Activated naive CD4-positive, alpha-beta T cell treated with Interleukin-2 at 50 U/mL for 16 hours (primary cell): ENCODE measurements at regions not wholly inside any gene's neighbourhood (a gene's known extent, or its start where the extent isn't known, plus 50 kb on each side); places are given as distances from the start of the nearest gene placed in this dataset.

ENCODE experiments used
- DNase-seq: peaks from one replicate; pipeline ENCODE4 v3.0.0-alpha.2; 2020

DNA sequence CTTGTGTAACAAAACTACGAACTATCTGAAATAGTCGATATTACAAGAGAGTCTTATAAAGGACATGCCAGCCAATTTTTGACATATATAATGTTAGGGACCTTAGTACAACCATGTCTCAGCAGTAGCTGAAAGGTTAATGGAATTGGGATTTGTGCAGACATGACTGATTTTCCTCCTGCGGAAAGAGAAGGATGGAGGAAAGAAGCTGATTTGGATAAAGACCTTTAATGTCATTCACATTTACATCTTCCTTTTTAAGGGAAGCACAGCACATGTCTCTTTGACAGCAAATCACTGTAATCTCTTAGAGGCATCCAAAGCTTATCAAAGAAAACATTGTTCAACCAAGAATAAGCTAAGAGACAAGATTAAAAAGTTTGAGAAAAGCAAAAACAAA, 1976.2 kb upstream of the IGFBP7 start:
- DNase-seq: no peak

DNA sequence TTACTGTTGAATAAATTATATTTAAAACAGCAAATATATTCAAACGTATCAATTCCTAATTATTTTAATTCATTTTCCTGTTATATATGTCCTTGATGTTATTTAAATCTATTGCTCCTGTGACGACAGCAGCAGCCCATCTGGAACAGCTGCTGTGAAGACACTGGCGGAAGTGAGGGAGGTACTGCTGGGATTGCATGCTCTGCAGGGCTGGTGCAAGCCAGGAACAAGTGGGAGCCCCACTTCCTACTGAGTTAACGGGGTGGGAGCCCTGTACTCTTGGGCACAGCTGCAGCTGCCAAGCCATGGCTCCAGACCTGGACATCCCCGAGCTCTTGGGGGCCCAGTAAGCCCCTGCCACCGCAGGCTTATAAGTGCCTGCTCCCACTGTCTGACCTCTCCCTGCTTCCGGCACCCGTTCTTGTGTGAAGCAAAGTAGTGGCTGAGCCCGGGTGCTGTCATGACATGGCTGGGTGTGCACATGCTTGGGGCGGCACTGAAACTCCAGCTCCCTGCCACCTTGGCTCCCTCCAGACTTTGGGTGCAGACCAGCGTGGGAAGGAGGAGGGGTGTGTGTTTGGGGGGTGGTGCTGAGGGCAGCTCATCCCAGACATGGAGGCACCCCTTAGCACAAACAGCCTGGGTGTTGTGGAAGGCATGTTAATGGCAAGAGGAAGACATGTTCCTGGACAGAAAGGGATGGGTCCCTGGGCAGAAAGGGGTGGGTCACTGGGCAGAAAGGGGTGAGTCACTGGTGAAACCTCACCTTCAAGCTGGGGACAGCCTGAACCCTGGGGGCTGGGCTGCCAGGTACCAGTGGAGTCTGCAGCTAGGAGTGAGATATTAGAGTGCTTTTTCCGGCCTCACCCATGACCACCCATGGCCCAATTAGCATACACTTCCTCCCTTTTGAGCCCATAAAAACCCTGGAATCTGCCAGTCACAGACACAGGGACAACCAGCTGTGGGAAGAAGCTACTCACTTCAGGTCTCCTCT, 1981.3 kb upstream of the IGFBP7 start:
- no peak for DNase-seq

DNA sequence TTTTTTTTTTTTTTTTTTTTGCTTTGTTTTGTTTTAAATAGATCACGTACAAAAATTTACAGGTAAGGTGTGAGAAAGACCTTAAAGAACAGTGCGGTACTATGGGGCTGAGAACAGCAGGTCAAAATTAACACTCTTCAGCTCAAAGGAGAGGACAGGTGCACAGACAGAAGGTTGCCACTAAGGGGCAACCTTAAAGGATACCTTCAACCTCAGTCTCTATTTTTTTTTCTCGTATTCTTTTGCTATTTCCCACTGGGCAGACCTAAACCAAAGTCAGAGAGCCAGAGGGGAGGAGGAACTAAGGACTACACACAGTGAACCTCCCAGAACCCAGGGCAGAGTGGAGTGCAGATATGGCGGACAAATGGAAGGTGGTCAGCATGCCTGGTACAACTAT, 1984.3 kb upstream of the IGFBP7 start:
- no peak for DNase-seq

DNA sequence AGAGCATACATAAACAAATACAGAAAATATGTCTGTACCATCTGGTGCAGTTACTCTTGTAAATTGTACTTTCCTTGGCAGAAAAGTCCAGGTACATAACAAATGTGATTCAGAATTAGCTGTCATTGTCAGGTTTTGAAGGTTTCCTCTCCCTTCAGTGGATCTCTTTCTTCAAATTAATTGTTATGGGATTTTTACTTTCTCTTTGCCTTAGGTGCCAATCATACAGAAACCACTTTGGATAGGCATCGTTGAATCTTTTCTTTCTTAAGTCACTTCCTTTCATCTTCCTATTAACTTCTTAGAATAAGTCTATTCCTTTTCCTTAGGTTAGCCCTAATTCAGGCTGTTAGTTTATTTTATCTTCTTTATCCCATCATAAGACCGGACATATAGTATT, 1992.1 kb upstream of the IGFBP7 start:
- no peak for DNase-seq

DNA sequence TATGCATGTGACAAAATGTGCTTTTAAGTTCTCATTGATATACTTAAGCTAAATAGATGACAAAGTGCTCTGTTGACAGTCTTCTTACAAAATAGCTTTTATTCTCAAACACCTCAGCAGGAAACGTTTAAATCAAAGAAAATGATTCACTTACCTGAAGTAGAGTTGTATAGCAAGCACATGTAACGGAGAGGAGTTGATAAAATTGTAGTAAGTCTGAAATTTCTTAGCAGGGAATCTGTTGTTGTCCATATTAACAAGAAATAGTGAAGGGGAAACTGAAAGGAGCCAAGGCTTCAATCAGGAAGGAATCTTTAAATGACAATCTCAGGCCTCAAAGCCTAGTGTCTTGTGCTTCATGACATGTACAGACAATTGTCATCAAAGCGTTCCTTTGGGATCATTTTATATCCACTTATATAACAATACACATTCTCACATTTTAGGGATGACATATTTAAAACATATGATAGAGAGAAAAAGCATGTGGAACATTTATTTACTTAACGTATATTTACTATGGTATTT, 2010.2 kb upstream of the IGFBP7 start:
- DNase-seq: no peak

DNA sequence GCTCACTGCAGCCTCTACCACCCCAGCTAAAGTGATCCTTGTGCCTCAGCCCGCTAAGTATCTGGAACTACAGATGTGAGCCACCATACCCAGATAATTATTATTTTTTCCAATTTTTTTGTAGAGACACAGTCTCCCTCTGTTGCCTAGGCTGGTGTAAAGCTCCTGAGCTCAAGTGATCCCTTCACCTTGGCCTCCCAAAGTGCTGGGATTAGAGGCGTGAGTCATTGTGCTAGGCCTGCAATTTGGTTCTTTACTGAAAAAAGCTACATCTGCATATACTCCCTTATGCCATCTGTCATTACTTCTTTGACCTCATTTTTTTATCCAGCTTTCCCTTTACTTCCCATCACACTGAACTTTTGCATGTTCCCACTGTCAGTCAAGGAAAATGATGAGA, 2012.4 kb upstream of the IGFBP7 start:
- no peak for DNase-seq

DNA sequence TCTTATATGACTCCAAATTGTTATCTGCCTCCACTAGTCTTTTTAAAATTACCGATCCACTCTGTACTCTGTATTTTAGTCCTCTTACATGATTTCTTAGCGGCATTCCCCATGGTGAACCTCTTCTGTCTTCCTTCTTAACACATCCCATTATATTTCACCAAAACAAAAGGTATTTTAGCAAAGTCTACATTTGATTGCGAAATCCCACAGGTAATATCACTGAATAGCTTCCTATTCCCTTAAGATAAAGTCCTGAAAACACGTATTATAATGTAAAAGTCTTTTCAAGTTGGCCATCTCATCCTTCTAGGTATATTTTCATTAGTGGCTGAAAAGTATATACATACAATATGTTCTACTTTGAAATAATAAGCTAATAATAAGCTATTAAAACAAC, 2016.0 kb upstream of the IGFBP7 start:
- no peak for DNase-seq

DNA sequence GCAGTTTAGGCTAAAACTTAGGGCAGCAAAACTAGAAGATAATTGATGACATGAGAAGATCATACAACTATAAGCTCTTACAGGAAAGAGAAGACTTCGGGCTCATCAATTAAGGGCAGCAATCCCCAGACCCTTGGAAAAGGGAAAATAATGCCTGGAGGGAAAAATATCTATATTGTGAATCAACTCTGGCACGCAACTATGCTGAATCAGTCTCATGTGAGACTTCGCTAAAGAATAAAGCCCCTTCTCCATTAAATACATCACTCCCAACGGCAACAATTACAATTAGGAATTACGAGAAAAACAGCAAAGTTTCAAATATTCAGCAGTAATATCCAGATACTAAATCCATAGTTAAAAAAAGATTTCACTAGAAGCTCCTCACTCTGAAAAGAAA, 2016.8 kb upstream of the IGFBP7 start:
- DNase-seq: no peak

DNA sequence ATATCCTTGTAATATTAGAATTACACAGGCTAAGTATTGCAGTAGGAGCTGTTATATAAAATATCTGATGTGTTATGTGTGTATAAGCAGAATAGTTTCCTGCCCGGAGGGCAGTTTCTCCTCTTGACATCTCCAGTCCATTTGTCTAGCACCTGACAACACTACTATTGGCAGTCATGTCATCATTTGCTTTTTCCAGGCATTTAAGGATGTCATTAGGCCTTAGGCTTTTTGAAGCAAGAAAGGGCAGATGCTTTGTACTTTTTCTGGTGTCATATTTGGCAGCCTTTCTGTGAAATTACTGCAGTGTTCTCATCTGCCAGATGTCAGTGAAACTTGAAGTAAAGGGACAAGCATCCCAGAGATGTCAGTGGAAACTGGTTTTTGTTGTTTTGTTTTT, 2017.6 kb upstream of the IGFBP7 start:
- DNase-seq: no peak

DNA sequence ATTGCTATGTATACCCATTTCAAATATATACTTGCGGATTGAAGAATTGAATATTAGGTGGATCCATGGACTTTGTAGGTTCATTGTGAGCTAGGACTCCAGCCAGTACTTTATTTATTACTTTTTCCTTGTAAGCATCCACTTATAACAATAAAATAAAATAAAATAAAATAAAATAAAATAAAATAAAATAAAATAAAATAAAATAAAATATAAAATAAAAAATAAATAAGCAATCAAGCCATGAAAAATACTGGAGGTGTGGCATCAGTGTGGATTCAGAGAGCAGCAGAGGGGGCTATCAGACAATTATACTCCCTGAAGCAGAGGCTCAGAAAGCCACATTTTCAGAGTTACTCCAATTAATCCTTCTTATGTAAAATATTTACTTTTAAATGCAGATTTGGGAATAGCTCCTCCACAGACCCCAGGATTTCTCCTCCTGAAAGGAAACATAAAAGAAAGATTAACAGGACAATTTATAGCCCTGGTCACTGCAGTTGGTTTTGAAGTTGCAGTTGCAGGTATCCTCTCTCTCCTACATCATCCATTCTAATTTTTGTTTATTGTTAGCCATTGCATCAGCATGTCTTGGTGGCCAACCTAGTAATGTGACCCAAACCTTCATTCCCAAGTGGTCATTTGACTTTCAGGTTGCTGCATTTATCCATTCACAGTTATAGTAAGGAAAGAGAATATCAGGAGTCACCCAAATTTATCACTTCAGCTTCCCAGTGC, 2025.2 kb upstream of the IGFBP7 start:
- no peak for DNase-seq

DNA sequence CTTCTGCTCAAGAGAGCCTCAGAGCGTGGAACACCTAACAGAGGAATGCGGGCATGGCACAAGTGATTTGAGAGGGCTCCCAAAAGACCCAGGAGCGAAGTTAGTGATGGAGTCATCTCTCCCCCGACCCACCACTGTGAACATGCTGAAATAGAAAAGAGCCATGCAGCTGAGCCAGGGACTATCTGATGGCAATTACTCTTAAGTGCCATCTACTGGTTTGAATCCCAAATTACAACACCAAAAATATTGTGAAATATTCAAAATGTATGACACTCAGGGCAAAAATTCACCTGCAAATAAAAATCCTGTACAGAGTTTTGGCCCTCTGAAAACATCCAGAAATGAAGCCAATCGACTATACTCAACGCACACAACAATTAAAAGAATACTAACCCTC, 2038.9 kb upstream of the ADGRL3 start:
- DNase-seq: no peak

DNA sequence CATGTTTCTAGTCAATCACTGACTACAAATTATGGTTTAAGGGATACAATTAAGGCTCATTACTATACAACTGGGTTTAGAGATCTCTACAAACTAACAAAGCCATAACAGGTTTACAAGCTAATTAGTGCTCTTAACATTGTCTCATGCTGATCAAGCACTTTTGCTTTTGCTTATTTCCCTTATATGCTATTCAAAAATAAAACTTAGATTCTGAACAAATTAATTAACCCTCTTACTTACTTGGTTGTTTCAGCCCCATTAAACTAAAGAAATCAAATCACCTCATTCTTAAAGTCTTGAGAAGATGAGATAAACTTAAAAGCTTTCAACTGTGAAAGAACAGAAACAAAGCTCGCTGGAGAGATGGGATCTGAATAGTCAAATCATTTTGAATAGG, 2024.5 kb upstream of the ADGRL3 start:
- DNase-seq: no peak

DNA sequence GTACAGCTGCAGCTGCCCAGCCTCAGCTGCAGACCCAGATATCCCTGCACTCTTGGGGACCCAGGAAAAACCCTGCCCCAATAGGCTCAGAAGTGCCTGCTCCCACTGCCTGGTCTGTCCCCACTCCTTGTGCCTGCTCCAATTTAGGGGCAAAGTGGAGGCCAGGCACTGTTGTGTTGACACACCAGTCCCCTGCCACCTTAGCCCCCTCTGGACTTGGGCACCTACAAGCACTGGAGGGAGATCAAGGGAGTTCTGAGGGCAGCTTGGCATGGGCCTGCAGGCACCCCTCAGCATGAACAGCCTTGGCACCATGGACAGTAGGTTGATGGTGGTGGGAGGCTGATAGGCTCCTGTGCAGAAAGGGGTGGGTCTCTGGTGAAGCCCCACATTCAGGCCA, 2020.8 kb upstream of the ADGRL3 start:
- no peak for DNase-seq

DNA sequence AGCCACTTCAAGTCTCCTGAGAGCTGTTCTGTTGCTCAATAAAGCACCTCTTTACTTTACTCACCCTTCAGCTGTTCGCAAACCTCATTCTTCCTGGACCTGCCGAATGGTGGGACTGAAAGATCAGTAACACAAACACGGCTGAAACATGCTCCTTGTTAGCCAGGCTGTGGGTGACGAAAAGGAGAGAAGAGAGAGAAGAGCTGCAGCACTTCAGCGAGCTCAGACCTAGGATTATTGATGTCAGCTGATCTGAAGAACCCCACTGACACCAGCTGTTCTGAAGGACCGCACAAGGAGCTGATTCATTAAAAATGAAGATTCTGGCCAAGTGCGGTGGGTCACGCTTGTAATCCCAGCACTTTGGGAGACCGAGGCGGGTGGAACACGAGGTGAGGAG, 2020.0 kb upstream of the ADGRL3 start:
- DNase-seq: no peak

DNA sequence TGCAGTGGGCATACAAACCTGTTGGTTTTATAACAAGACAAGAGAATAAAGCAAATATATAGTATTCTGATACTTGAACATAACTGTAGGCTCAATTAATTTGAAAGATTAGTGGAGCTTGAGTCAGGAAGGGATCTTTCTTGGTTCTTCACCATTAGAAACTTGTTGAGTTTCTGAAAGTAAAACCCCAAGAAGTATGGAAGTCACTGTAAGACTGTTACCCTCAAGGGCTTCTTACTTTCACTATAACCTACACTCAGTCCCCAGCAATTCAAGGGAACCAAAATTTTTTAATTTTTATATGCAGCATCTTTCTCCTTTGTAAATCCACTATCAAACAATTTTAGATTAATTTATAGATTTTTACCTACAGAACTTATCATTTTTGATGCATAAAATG, 2019.2 kb upstream of the ADGRL3 start:
- no peak for DNase-seq

DNA sequence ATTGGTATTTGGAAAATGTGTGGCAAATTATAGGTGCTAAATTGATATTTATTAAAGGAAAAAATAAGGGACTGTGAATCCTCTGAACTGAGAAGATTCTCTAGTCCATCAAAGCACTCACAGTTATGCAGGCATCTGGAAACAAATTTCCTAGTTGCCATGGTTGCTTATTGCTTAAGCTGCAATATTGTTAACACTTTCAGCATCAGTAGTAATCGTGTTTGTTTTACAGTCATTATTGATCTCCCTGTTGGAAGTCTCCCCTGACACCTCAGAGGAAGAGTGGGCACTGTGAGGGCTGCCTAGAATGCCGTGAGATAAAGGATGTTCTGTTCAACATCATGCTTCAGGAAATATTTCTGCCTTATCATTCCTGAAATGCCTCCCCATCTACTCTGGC, 2004.3 kb upstream of the ADGRL3 start:
- no peak for DNase-seq

DNA sequence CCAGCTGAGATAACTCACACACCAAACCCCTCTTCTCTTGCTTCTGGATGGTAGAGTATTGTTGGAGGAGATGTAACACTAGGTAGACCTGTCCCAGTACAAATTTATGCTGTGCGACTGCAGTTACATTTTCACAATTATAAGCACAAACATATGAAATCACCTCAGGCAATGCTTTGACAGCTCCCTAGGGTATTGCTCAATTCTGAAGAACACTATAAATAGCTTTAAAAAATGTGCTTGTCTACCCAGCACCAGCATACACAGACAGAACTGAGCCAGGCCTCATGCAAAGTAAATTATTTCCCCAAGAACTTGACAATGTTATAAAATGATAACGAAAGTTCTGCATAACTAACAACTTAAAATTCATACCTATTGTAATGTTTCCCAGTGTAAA, 1999.1 kb upstream of the ADGRL3 start:
- no peak for DNase-seq

DNA sequence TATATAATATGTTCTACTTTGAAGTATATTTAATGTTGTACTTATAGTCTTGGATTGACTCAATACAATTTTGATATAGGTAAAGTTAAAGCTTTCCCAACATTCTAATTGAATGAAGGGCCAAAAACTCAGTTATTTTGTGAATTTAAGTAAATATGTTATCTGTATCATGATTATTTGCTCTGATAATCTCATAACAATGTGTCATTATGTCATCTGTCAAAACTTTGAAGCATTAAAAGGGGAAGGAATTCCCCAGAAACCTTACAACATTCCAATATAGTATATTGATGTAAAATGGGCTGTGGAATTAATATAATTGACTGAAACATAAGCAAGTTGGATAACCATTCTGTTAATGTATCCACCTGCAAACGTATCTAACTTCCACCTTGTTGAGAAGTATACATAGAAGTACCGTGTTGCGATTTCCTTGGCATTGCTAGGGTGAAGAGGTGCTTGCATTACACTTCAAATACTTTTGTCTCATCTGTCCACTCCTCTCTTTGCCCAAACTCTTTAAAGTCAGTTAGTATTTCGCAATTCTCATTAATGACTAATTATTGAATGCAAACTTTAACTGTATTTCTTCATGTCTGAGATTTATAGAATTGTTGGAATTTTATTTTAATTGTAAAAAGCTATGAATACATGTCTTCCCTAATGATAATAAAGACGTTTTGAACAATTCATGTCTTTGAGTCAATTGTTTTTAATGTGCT, 1982.1 kb upstream of the ADGRL3 start:
- no peak for DNase-seq

DNA sequence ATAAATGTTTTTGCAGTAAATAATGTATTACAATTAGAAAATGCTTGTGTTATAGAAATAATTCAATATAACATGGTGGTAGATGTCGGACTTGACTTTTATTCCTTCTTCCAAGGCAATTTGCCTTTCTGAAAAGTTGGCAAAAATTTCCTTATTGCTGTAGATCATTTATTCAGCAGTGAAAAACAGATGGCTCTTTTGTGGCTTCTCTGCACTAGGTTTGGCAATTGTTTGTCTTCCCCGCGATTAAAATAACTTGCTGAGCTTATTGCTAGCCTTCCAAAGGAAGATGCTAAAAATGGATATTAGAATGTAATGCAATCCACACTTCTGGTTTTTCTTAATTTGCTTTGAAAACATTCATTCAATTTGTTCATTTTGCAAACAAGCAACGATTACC, 1977.9 kb upstream of the ADGRL3 start:
- no peak for DNase-seq

DNA sequence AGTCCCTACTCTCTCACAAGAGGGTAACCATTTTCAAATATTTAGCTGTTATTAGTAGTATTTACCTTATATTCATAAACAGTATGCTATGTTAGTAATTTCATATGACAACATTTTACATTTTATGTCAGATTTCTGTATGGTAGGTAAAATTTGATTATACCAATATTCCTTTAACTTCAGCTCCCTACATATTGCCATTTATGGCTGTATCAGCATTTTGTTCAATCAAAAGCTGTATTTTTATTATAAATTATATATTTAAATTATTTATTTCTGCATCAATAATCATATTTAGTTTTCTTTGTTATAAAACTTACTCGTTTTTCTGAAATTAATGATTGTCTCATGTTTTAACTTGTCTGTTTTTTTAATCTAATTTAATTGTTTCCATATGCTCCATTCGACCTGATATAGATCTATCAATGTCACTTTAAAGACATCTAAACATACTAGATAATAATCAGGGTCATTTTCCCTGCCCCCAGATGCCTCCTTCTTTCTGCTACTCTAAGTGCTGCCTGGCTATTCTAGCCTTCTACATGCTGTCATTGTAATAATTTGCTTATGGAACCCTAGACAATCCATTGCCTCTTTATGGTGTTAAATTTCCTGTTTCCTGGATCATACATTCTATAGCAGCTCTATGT, 1976.7 kb upstream of the ADGRL3 start:
- no peak for DNase-seq

DNA sequence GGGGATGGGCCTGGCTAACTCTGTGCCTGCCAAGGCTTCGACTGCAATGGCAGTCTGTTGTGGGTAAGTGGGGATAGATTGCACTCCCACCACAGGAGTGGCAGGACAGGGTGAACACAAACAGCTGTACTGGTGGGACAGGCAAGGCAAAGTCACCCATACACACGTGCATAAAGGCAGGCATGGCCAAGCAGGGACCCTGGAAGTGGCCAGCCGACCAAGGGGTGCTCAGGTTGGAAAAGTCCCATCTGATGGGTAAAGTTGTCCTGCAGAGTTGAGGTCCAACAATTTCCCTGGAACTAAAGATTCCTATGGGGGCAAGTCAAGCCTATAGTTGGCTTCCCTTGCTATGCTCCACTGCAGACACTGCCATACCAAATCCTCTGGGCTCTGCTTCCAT, 1961.9 kb upstream of the ADGRL3 start:
- no peak for DNase-seq

DNA sequence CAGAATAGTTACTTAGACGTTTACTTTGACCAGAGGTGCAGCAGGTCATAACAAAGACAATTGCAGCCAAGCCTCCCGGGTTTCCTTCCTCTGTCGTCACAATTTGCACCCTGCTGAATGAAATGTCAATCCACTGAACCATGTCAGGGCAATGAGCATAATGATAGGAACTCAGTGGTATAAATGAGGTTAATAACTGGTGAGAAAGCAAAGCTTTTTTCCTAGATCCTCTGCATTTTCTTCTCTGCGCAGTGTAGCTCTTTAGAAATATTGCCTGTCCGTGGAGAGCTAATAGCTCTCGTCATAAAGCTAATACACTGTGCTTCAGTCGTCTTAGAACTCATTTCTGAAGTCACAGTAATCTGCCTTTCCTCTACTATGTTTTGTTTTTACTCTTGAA, 1960.1 kb upstream of the ADGRL3 start:
- no peak for DNase-seq

DNA sequence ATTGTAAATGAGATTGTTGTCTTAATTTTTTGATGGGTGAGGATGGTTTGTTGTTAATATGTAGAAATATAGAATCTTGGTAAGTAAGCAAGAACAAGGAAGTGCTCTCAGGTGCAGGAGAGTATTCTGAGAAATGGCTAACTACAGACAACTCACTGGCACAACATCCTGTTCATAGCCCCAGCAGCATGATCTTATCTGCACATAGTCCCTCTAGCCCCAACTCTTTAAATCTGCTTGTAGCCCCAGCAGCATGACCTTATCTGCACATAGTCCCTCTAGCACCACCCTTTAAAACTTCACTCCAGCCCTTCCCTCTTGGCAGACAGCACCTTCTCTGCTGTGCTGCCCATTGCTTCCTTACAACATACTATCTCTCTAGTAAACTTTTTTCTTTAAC, 1957.1 kb upstream of the ADGRL3 start:
- no peak for DNase-seq
